ENCODE measurements at regions not wholly inside any gene's neighbourhood (a gene's known extent, or its start where the extent isn't known, plus 50 kb on each side); places are given as distances from the start of the nearest gene placed in this dataset.

- no peak for DNase-seq
- no peak overlapping the region for H3K27ac Mint-ChIP-seq
- no peak overlapping the region for H2AFZ ChIP-seq (ENCODE audit: low read length)
Measured at GRCh38 chr5:130520211-130520610, 615.9 kb downstream of the CHSY3 start.

More at GRCh38 chr5:130520211-130520610, 615.9 kb downstream of the CHSY3 start:
- Histone ChIP-seq H3K27ac (ENCODE audit: insufficient read length, low read depth, low read length) (no peak overlapping the region), H3K4me1 (ENCODE audit: insufficient read depth, low read length) (no peaks in the 10 kb centered on the region; the same call in 1 of the 2 replicates), H3K79me1 (ENCODE audit: insufficient read depth, low read depth, low read length, poor library complexity, severe bottlenecking) (no peaks in the 10 kb centered on the region), H3T11ph (ENCODE audit: low read length) (no peak overlapping the region), H4K20me1 (ENCODE audit: control insufficient read depth, insufficient read depth, insufficient read length) (no peaks in the 10 kb centered on the region), H3K4me2 (ENCODE audit: insufficient read depth, insufficient read length, low read length) (no peak overlapping the region), H3K9me3 (ENCODE audit: control insufficient read depth, low read depth, low read length) (no peaks in the 10 kb centered on the region), H3K23me2 (ENCODE audit: insufficient read length, low read depth, low read length, poor library complexity, severe bottlenecking) (no peaks in the 10 kb centered on the region), H3K79me2 (ENCODE audit: insufficient read depth, low read length) (no peaks in the 10 kb centered on the region), H4K5ac (ENCODE audit: insufficient read length, low read depth, low read length) (no peak overlapping the region), H2BK120ac (ENCODE audit: low read depth, low read length, poor library complexity, severe bottlenecking) (no peak overlapping the region), H2BK12ac (ENCODE audit: insufficient read length, low read depth, low read length) (no peak overlapping the region), H2BK5ac (ENCODE audit: insufficient read length, low read length) (no peak overlapping the region), H4K91ac (ENCODE audit: insufficient read length, low read depth, low read length) (no peak overlapping the region), H3K18ac (ENCODE audit: insufficient read length, low read depth, low read length) (no peak overlapping the region), H3K23ac (ENCODE audit: insufficient read length, low read depth, low read length) (no peak overlapping the region), H2AK5ac (ENCODE audit: insufficient read length, low read length) (no peak overlapping the region), H2BK20ac (ENCODE audit: low read depth, low read length, poor library complexity, severe bottlenecking) (no peak overlapping the region), H3K27me3 (ENCODE audit: insufficient read depth, low read length) (no peaks in the 10 kb centered on the region), H3K4ac (ENCODE audit: low read depth, low read length) (no peak overlapping the region), H3K14ac (ENCODE audit: insufficient read depth, low read length) (no peak overlapping the region), H3K9ac (ENCODE audit: extremely low read depth, insufficient read length, low read length) (no peak overlapping the region), H3K56ac (ENCODE audit: insufficient read length, low read depth, low read length) (no peak overlapping the region), H2BK15ac (ENCODE audit: low read depth, low read length) (no peak overlapping the region), H4K8ac (replicated peaks; ENCODE audit: insufficient read length, low read depth, low read length) (no peak overlapping the region)
- peaks cover 2 to 3% of the 10 kb centered on the region in 2 experiments; a peak in 4 of 5 replicates for H3K9me3 Mint-ChIP-seq
- no peaks in the 10 kb centered on the region for H3K27me3 Mint-ChIP-seq (ENCODE audit: low read depth)
- no peak for TF ChIP-seq CTCF (conservative IDR thresholded peaks at IDR 0.05)
- H3K36me3 Mint-ChIP-seq (ENCODE audit: insufficient read depth in 1 of 3, low read depth in 3 of 3) = peaks cover 0 to 5% (median 0%) of the 10 kb centered on the region in 3 experiments; a peak in 1 of 7 replicates
- no CpG with 5 or more reads among the region's 1 CpG for WGBS (ENCODE audit: extremely low coverage, insufficient read length, low lambda C conversion rate)
- no peak overlapping the region for H3K4me3 Mint-ChIP-seq
- H3K4me1 Mint-ChIP-seq = peaks cover 12% of the 10 kb centered on the region in 2 experiments
